ENCODE measurements at regions not wholly inside any gene's neighbourhood (a gene's known extent, or its start where the extent isn't known, plus 50 kb on each side); places are given as distances from the start of the nearest gene placed in this dataset.

- H4K20me1 ChIP-seq (ENCODE audit: low read depth, low read length) = no peaks in the 10 kb centered on the region
- H2AFZ ChIP-seq (ENCODE audit: low read depth, low read length, severe bottlenecking) = no peak overlapping the region
- no peaks in the 10 kb centered on the region for H3K36me3 ChIP-seq (ENCODE audit: low read length)
- H3K27ac ChIP-seq (ENCODE audit: low read depth, low read length) = no peak overlapping the region
- no peaks in the 10 kb centered on the region for H3K9me2 ChIP-seq (replicated peaks; ENCODE audit: insufficient read depth, low read length)
- no peak overlapping the region for H3K9ac ChIP-seq (ENCODE audit: low read length)
- H3K27me3 ChIP-seq (ENCODE audit: low read length) = no peaks in the 10 kb centered on the region
- no peaks in the 10 kb centered on the region for H3K9me3 ChIP-seq (ENCODE audit: insufficient read depth, low read length)
- H3K79me2 ChIP-seq (ENCODE audit: insufficient read depth, low read length) = no peaks in the 10 kb centered on the region
- no peaks in the 10 kb centered on the region for H3F3A ChIP-seq (ENCODE audit: insufficient read depth)
- TF ChIP-seq, protein P1, sequence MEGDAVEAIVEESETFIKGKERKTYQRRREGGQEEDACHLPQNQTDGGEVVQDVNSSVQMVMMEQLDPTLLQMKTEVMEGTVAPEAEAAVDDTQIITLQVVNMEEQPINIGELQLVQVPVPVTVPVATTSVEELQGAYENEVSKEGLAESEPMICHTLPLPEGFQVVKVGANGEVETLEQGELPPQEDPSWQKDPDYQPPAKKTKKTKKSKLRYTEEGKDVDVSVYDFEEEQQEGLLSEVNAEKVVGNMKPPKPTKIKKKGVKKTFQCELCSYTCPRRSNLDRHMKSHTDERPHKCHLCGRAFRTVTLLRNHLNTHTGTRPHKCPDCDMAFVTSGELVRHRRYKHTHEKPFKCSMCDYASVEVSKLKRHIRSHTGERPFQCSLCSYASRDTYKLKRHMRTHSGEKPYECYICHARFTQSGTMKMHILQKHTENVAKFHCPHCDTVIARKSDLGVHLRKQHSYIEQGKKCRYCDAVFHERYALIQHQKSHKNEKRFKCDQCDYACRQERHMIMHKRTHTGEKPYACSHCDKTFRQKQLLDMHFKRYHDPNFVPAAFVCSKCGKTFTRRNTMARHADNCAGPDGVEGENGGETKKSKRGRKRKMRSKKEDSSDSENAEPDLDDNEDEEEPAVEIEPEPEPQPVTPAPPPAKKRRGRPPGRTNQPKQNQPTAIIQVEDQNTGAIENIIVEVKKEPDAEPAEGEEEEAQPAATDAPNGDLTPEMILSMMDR (IDR thresholded peaks at IDR 0.05; ENCODE audit: insufficient read depth, low read length, poor library complexity, severe bottlenecking) = no peak
- TF ChIP-seq EZH2phosphoT487 (conservative IDR thresholded peaks at IDR 0.05; ENCODE audit: low read length) = no peak
- no peak overlapping the region for H3K4me3 ChIP-seq (ENCODE audit: insufficient read depth, low read length, poor library complexity, severe bottlenecking)
- no peak overlapping the region for H3K4me2 ChIP-seq (ENCODE audit: low read depth, low read length, poor library complexity, severe bottlenecking)
Observed at GRCh38 chr6:140535511-140535910, 1161.1 kb upstream of the CITED2 start.

- Histone ChIP-seq H3K9me2 (replicated peaks; ENCODE audit: insufficient read depth, low read length) (no peaks in the 10 kb centered on the region), H3K9me3 (ENCODE audit: insufficient read depth, low read length) (no peaks in the 10 kb centered on the region), H3K4me3 (ENCODE audit: insufficient read depth, low read length, poor library complexity, severe bottlenecking) (no peak overlapping the region), H3K36me3 (ENCODE audit: low read length) (no peaks in the 10 kb centered on the region), H2AFZ (ENCODE audit: low read depth, low read length, severe bottlenecking) (no peak overlapping the region), H3F3A (ENCODE audit: insufficient read depth) (no peaks in the 10 kb centered on the region), H3K79me2 (ENCODE audit: insufficient read depth, low read length) (no peaks in the 10 kb centered on the region), H3K9ac (ENCODE audit: low read length) (no peak overlapping the region), H3K4me2 (ENCODE audit: low read depth, low read length, poor library complexity, severe bottlenecking) (no peak overlapping the region), H3K27me3 (ENCODE audit: low read length) (no peaks in the 10 kb centered on the region), H4K20me1 (ENCODE audit: low read depth, low read length) (no peaks in the 10 kb centered on the region), H3K27ac (ENCODE audit: low read depth, low read length) (no peak overlapping the region)
- no peak for TF ChIP-seq EZH2phosphoT487 (conservative IDR thresholded peaks at IDR 0.05; ENCODE audit: low read length)
- TF ChIP-seq, protein P1 (IDR thresholded peaks at IDR 0.05; ENCODE audit: insufficient read depth, low read length, poor library complexity, severe bottlenecking) = no peak
Observed at GRCh38 chr6:140533526-140533925, 1159.1 kb upstream of the CITED2 start.

GRCh38 chr6:140504776-140505175 lies 1130.3 kb upstream of the CITED2 start:
- H3K4me2 ChIP-seq (ENCODE audit: low read depth, low read length, poor library complexity, severe bottlenecking) = no peak overlapping the region
- no peak overlapping the region for H2AFZ ChIP-seq (ENCODE audit: low read depth, low read length, severe bottlenecking)
- H3K9me2 ChIP-seq (replicated peaks; ENCODE audit: insufficient read depth, low read length) = no peaks in the 10 kb centered on the region
- H3K27ac ChIP-seq (ENCODE audit: low read depth, low read length) = no peak overlapping the region
- H3K4me3 ChIP-seq (ENCODE audit: insufficient read depth, low read length, poor library complexity, severe bottlenecking) = no peak overlapping the region
- no peaks in the 10 kb centered on the region for H4K20me1 ChIP-seq (ENCODE audit: low read depth, low read length)
- TF ChIP-seq EZH2phosphoT487 (conservative IDR thresholded peaks at IDR 0.05; ENCODE audit: low read length) = no peak
- TF ChIP-seq, protein P1 (IDR thresholded peaks at IDR 0.05; ENCODE audit: insufficient read depth, low read length, poor library complexity, severe bottlenecking) = no peak
- no peaks in the 10 kb centered on the region for H3K27me3 ChIP-seq (ENCODE audit: low read length)
- no peaks in the 10 kb centered on the region for H3K9me3 ChIP-seq (ENCODE audit: insufficient read depth, low read length)
- H3K79me2 ChIP-seq (ENCODE audit: insufficient read depth, low read length) = no peaks in the 10 kb centered on the region
- H3F3A ChIP-seq (ENCODE audit: insufficient read depth) = no peaks in the 10 kb centered on the region
- H3K36me3 ChIP-seq (ENCODE audit: low read length) = no peaks in the 10 kb centered on the region
- H3K9ac ChIP-seq (ENCODE audit: low read length) = no peak overlapping the region
